ENCODE measurements at regions not wholly inside any gene's neighbourhood (a gene's known extent, or its start where the extent isn't known, plus 50 kb on each side); places are given as distances from the start of the nearest gene placed in this dataset.
"Not testable (repeated sequence)": the region's sequence is repeated elsewhere in the genome, so short reads cannot be mapped to it uniquely, and the experiment has no call there.

- TF ChIP-seq L3MBTL2 (conservative IDR thresholded peaks at IDR 0.05) (no peak), FOXK2 (IDR thresholded peaks at IDR 0.05) (no peak), TARDBP (IDR thresholded peaks at IDR 0.05) (no peak)
- DNase-seq (ENCODE audit: extremely low spot score), result no peak
- ChIA-PET CTCF (no interaction called here), POLR2A (no interaction called here)
Observed at GRCh38 chr15:87562203-87562602, 694.3 kb downstream of the NTRK3 start.

GRCh38 chr15:87561641-87562040 is 694.9 kb downstream of the NTRK3 start:
- DNase-seq (ENCODE audit: extremely low spot score), result no peak
- CTCF ChIA-PET, result no interaction called here
- POLR2A ChIA-PET, result no interaction called here
- TF ChIP-seq ARNT (IDR thresholded peaks at IDR 0.05) (no peak), TARDBP (IDR thresholded peaks at IDR 0.05) (no peak), L3MBTL2 (conservative IDR thresholded peaks at IDR 0.05) (no peak), FOXM1 (IDR thresholded peaks at IDR 0.05; ENCODE audit: borderline replicate concordance) (no peak), BHLHE40 (IDR thresholded peaks at IDR 0.05; ENCODE audit: borderline replicate concordance) (no peak)
- TF ChIP-seq, protein P1, sequence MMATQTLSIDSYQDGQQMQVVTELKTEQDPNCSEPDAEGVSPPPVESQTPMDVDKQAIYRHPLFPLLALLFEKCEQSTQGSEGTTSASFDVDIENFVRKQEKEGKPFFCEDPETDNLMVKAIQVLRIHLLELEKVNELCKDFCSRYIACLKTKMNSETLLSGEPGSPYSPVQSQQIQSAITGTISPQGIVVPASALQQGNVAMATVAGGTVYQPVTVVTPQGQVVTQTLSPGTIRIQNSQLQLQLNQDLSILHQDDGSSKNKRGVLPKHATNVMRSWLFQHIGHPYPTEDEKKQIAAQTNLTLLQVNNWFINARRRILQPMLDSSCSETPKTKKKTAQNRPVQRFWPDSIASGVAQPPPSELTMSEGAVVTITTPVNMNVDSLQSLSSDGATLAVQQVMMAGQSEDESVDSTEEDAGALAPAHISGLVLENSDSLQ (IDR thresholded peaks at IDR 0.05), result no peak

- ChIA-PET CTCF (interaction anchor here (0.7 kb wide), 1 partner anchor 259 kb away, joined by 3 read pairs; no protein-coding TSS in a partner anchor), POLR2A (no interaction called here)
- TF ChIP-seq HDGF (IDR thresholded peaks at IDR 0.05; ENCODE audit: borderline replicate concordance) (no peak), LEF1 (IDR thresholded peaks at IDR 0.05; ENCODE audit: borderline replicate concordance) (no peak), BHLHE40 (IDR thresholded peaks at IDR 0.05; ENCODE audit: borderline replicate concordance) (no peak), CTBP1 (IDR thresholded peaks at IDR 0.05; ENCODE audit: borderline replicate concordance) (no peak), SP1 (IDR thresholded peaks at IDR 0.05) (no peak)
- no peak for DNase-seq (ENCODE audit: extremely low spot score)
Observed at GRCh38 chr15:87557881-87558280, 698.7 kb downstream of the NTRK3 start.

- ChIA-PET POLR2A (no interaction called here), CTCF (no interaction called here)
- DNase-seq (ENCODE audit: extremely low spot score), result no peak
- no peak for TF ChIP-seq SP1 (IDR thresholded peaks at IDR 0.05)
- no peak for TF ChIP-seq LEF1 (IDR thresholded peaks at IDR 0.05; ENCODE audit: borderline replicate concordance)
- no peak for TF ChIP-seq FOXM1 (IDR thresholded peaks at IDR 0.05; ENCODE audit: borderline replicate concordance)
- no peak for TF ChIP-seq SUZ12 (IDR thresholded peaks at IDR 0.05)
- TF ChIP-seq, protein P1 (IDR thresholded peaks at IDR 0.05), result no peak
- TF ChIP-seq HDGF (IDR thresholded peaks at IDR 0.05; ENCODE audit: borderline replicate concordance), result no peak
- no peak for TF ChIP-seq FOXK2 (IDR thresholded peaks at IDR 0.05)
- no peak for TF ChIP-seq CTBP1 (IDR thresholded peaks at IDR 0.05; ENCODE audit: borderline replicate concordance)
- no peak for TF ChIP-seq FOXA1 (IDR thresholded peaks at IDR 0.05)
Observed at GRCh38 chr15:87556886-87557285, 699.7 kb downstream of the NTRK3 start.

DNA sequence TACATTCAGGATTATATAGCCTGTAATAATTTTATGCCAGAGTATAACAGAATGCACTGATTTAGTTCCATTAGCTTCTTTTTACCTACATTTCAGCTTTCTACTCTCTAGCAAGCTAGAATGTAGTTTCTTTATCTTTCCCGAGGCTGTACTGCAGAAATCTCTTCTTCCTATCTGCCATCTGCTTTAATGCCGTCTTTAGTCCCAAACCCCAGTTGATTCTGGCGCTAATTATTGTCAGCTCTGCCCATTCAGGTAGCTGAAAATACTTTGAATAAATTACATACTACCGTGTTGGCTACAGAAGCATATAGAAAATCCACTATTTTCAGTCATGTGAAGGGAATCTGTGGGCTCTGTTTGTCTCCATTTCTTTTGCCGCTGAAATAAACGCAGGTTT is 706.7 kb downstream of the NTRK3 start:
- DNase-seq (ENCODE audit: extremely low spot score), result no peak
- TF ChIP-seq NFRKB (IDR thresholded peaks at IDR 0.05) (no peak), CTBP1 (IDR thresholded peaks at IDR 0.05; ENCODE audit: borderline replicate concordance) (no peak), ARNT (IDR thresholded peaks at IDR 0.05) (no peak), LEF1 (IDR thresholded peaks at IDR 0.05; ENCODE audit: borderline replicate concordance) (no peak), SP1 (IDR thresholded peaks at IDR 0.05) (no peak), FOXK2 (IDR thresholded peaks at IDR 0.05) (no peak), FOXA1 (IDR thresholded peaks at IDR 0.05) (no peak), TARDBP (IDR thresholded peaks at IDR 0.05) (no peak), HDGF (IDR thresholded peaks at IDR 0.05; ENCODE audit: borderline replicate concordance) (no peak), BHLHE40 (IDR thresholded peaks at IDR 0.05; ENCODE audit: borderline replicate concordance) (no peak), FOXM1 (IDR thresholded peaks at IDR 0.05; ENCODE audit: borderline replicate concordance) (no peak), ZNF384 (IDR thresholded peaks at IDR 0.05) (no peak), L3MBTL2 (conservative IDR thresholded peaks at IDR 0.05) (no peak), SUZ12 (IDR thresholded peaks at IDR 0.05) (no peak)
- TF ChIP-seq, protein P1 (IDR thresholded peaks at IDR 0.05), result no peak
- POLR2A ChIA-PET, result no interaction called here
- CTCF ChIA-PET, result no interaction called here

DNA sequence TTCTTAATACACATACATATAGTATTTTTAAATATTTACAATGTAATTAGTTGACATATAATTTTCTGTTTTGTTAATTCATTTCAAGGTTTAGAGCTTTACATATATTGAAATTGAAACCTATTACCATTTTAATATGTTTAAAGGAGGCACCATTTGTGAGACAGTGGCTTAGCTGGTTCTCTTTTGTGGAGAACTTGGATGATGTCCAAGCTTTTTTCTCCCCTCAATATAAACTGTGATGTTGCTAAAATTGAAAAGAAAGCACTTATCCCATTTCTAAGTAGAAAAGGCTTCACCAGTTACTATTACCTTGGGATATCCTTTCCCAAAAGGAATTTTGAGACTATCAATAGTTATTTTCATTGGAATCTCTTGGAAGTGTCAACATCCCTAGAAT is 707.2 kb downstream of the NTRK3 start:
- DNase-seq (ENCODE audit: extremely low spot score), result no peak
- TF ChIP-seq FOXM1 (IDR thresholded peaks at IDR 0.05; ENCODE audit: borderline replicate concordance) (no peak), FOXK2 (IDR thresholded peaks at IDR 0.05) (no peak), NFRKB (IDR thresholded peaks at IDR 0.05) (no peak), LEF1 (IDR thresholded peaks at IDR 0.05; ENCODE audit: borderline replicate concordance) (no peak), HDGF (IDR thresholded peaks at IDR 0.05; ENCODE audit: borderline replicate concordance) (no peak), ZNF384 (IDR thresholded peaks at IDR 0.05) (no peak)
- ChIA-PET CTCF (no interaction called here), POLR2A (no interaction called here)

DNA sequence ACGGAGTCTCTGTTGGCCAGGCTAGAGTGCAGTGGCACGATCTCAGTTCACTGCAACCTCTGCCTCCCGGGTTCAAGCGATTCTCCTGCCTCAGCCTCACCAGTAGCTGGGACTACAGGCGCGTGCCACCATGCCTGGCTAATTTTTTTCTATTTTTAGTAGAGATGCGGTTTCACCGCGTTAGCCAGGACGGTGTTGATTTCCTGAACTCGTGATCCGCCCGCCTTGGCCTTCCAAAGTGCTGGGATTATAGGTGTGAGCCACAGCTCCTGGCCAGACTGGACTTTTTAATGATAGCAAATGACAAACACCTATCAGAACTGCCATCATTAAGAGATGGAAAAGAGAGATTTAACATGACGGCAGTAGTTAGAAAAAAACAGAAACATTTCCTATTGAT is 707.9 kb downstream of the NTRK3 start:
- CTCF ChIA-PET; POLR2A ChIA-PET; DNase-seq (ENCODE audit: extremely low spot score): not testable (repeated sequence)
